HFF-Myc (cell line): ENCODE measurements at regions not wholly inside any gene's neighbourhood (a gene's known extent, or its start where the extent isn't known, plus 50 kb on each side); places are given as distances from the start of the nearest gene placed in this dataset.

ENCODE experiments used
- DNase-seq: peaks from one replicate; pipeline ENCODE4 v3.0.0-alpha.2; 2011; ENCODE audit warnings: low read depth; ENCODE audit errors: extremely low read depth
- H3K4me3 ChIP-seq: replicated peaks from 2 replicates; pipeline ENCODE4 v1.5.1; 2011; ENCODE audit warnings: low read depth, mild to moderate bottlenecking, control low read depth, low read length
- CTCF ChIP-seq: IDR thresholded peaks from 2 replicates; pipeline ENCODE4 v1.5.1; 2012; ENCODE audit warnings: mild to moderate bottlenecking, low read depth, low read length, control low read depth; ENCODE audit errors: missing control alignments

- DNase-seq, result no peak
- TF ChIP-seq CTCF, result no peak
- no peak overlapping the region for H3K4me3 ChIP-seq
These were observed 529.7 kb upstream of the CITED2 start for GRCh38 chr6:139904158-139904533.

- DNase-seq, result no peak
- no peak for TF ChIP-seq CTCF
- no peak overlapping the region for H3K4me3 ChIP-seq
These were observed 529.1 kb upstream of the CITED2 start for GRCh38 chr6:139903411-139904157.

GRCh38 chr6:139895205-139895793, 520.9 kb upstream of the CITED2 start:
- TF ChIP-seq CTCF, result no peak
- H3K4me3 ChIP-seq, result no peak overlapping the region
- no peak for DNase-seq

GRCh38 chr6:139894271-139894670, 519.8 kb upstream of the CITED2 start:
- H3K4me3 ChIP-seq, result no peak overlapping the region
- DNase-seq, result no peak
- TF ChIP-seq CTCF, result no peak

- TF ChIP-seq CTCF, result no peak
- H3K4me3 ChIP-seq, result no peak overlapping the region
- peak; percentile 42 for DNase-seq
These were observed 517.0 kb upstream of the CITED2 start for GRCh38 chr6:139891471-139891870.

GRCh38 chr6:139888681-139889122, 514.3 kb upstream of the CITED2 start:
- no peak overlapping the region for H3K4me3 ChIP-seq
- DNase-seq, result no peak
- no peak for TF ChIP-seq CTCF
